ENCODE measurements at regions not wholly inside any gene's neighbourhood (a gene's known extent, or its start where the extent isn't known, plus 50 kb on each side); places are given as distances from the start of the nearest gene placed in this dataset.
"Not testable (repeated sequence)": the region's sequence is repeated elsewhere in the genome, so short reads cannot be mapped to it uniquely, and the experiment has no call there.

GRCh38 chr14:57060276-57060955, 208.3 kb downstream of the EXOC5 start:
- peak; percentile 44 for DNase-seq

GRCh38 chr14:57058319-57058718, 210.4 kb downstream of the EXOC5 start:
- DNase-seq = no peak

GRCh38 chr14:57057803-57058202, 210.9 kb downstream of the EXOC5 start:
- DNase-seq = no peak

- DNase-seq = not testable (repeated sequence)
Observed at GRCh38 chr14:57056522-57056921, 212.2 kb downstream of the EXOC5 start.

- no peak for DNase-seq
Observed at GRCh38 chr14:57052705-57053302, 215.9 kb downstream of the EXOC5 start.

- no peak for DNase-seq
Observed at GRCh38 chr14:57051633-57052032, 217.1 kb downstream of the EXOC5 start.

GRCh38 chr14:57049848-57050247, 218.9 kb downstream of the EXOC5 start:
- DNase-seq = no peak

GRCh38 chr14:57046175-57046574, 222.5 kb downstream of the EXOC5 start:
- DNase-seq = no peak

GRCh38 chr14:57044101-57044973, 224.4 kb downstream of the EXOC5 start:
- not testable (repeated sequence) for DNase-seq

- DNase-seq = no peak
Observed at GRCh38 chr14:57038689-57039088, 228.4 kb upstream of the OTX2 start.

GRCh38 chr14:57031474-57031873, 221.2 kb upstream of the OTX2 start:
- no peak for DNase-seq

- no peak for DNase-seq
Observed at GRCh38 chr14:57029620-57030253, 219.5 kb upstream of the OTX2 start.

GRCh38 chr14:57025456-57025855, 215.2 kb upstream of the OTX2 start:
- no peak for DNase-seq

GRCh38 chr14:57022608-57023007, 212.3 kb upstream of the OTX2 start:
- no peak for DNase-seq

GRCh38 chr14:57018065-57018464, 207.8 kb upstream of the OTX2 start:
- DNase-seq = no peak

- no peak for DNase-seq
Observed at GRCh38 chr14:57013987-57014386, 203.7 kb upstream of the OTX2 start.

- DNase-seq = no peak
Observed at GRCh38 chr14:57009585-57010515, 199.6 kb upstream of the OTX2 start.

- no peak for DNase-seq
Observed at GRCh38 chr14:57008534-57008933, 198.3 kb upstream of the OTX2 start.

- DNase-seq = no peak
Observed at GRCh38 chr14:56998728-56999127, 188.4 kb upstream of the OTX2 start.

GRCh38 chr14:56996721-56997399, 186.6 kb upstream of the OTX2 start:
- DNase-seq = no peak

- no peak for DNase-seq
Observed at GRCh38 chr14:56995010-56995409, 184.7 kb upstream of the OTX2 start.

Measured in stimulated activated naive CD4-positive, alpha-beta T cell treated with Interleukin-2 at 50 U/mL for 16 hours (primary cell).